Activated T-cell treated with anti-CD3 and anti-CD28 coated beads for 1 hour (primary cell): ENCODE measurements at regions not wholly inside any gene's neighbourhood (a gene's known extent, or its start where the extent isn't known, plus 50 kb on each side); places are given as distances from the start of the nearest gene placed in this dataset.
A peak's percentile ranks its signal among the peaks of the same experiment; 100 is the strongest.

Experiments
- DNase-seq: peaks from one replicate; pipeline ENCODE4 v3.0.0-alpha.2; 2020; ENCODE audit warnings: low read depth

GRCh38 chr16:66315210-66315825 lies 51.2 kb upstream of the CDH5 start:
- DNase-seq: peak; percentile 38

DNA sequence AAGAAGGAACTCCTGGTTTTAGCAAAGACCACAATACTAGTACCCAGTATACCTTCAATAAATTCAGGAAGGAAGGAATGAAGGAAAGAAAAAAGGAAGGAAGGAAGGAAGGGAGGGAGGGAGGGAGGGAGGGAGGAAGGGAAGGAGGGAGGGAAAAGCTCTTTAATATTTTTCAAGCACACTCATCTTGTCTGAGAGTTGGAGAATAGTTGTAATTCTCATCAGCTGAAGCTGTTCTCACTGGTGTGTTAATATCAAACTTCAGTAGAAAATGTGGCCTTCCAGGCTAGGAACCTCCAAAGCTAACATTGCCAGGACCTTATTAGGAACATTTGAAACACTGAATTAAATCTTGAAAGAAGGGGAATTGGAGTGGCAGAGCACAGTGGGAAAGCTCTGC lies 55.2 kb upstream of the CDH5 start:
- no peak for DNase-seq

DNA sequence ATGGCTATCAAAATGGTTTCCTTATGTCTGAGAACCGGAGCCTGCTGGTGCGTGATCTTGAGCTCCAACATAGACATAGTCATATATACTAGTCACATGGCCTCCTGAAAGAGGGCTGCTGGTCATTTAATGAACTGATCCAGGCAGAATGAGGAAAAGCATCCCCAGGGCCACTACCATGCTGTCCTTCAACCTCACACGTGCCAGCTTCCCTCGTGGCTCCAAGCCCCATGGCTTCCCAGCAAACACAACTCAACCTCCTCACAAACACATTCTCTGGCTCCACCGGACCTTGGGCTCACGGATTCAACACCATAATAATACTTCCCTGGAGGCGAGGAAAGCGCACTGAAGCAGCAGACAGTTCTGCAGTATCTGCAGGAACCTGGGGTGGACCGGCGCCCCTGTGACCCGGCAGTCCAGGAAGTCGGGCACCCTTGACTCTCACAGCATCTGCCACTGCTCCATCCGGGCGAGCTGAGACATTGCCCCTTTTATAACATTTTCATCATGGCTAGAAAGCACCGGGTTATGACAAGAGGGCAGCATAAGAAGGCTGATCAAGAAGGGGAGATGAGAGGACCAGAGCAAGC lies 57.2 kb upstream of the CDH5 start:
- DNase-seq: no peak

DNA sequence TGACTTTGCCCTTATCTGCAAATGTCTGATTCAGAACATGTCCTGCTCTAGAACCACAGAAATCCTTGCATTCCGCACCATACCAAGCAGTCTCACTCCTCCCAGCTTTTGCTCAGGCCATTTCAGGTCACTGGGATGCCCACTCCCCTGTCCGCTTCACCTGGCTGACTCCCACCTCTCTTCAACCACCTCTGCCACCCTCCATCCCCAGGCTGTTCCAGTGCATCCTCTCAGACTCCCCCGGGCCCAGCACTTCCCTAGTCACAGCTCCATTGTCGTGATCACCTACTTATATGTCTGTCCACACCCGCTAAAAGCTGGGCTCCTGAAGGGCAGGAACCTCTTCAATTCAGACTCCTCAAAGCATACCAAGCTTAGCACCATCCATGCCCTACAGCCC lies 58.4 kb upstream of the CDH5 start:
- DNase-seq: no peak

- no peak for DNase-seq
These were observed 59.9 kb upstream of the CDH5 start for GRCh38 chr16:66306366-66307150.

GRCh38 chr16:66304961-66305360 lies 61.5 kb upstream of the CDH5 start:
- DNase-seq: no peak

DNA sequence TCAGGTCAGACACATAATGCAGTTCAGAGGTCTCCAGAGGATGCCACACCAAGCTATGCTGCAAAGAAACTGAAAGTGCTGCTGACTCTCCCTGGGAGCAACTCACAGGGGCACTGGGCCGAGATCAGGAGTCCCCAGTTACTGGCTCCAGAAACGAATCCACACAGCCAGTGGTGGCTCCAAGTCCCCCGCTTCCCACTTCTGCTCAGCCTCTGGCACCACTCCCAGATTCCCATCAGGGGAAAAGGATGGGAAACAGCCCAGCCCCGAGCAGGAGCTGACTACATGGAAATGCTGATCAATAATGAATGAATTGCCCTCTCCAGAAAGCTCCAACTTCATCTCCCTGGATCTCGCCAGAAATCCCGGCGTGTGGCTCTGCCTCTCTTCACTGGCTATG lies 62.3 kb upstream of the CDH5 start:
- DNase-seq: no peak

DNA sequence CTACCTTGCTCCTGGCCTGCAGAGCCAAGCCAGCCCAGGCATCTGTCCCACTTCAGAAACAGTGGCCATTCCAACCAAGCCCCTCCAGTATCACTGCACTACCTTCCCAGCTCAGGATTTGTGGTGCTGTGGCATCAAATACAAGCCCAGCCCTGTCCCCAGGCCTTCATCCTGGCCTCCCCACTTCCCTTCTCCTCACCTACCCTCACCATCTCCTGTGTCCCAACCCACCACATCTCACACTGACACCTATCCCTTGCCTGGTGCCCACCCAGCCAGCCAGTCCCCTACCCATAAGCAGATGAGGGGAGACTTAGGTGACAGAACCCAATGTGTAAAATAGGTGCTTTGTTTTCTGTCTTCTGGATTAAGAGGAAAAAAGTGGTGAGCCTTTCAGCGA lies 66.0 kb upstream of the CDH5 start:
- DNase-seq: no peak

- no peak for DNase-seq
These were observed 66.5 kb upstream of the CDH5 start for GRCh38 chr16:66300037-66300436.

GRCh38 chr16:66299349-66299748 lies 67.1 kb upstream of the CDH5 start:
- no peak for DNase-seq

DNA sequence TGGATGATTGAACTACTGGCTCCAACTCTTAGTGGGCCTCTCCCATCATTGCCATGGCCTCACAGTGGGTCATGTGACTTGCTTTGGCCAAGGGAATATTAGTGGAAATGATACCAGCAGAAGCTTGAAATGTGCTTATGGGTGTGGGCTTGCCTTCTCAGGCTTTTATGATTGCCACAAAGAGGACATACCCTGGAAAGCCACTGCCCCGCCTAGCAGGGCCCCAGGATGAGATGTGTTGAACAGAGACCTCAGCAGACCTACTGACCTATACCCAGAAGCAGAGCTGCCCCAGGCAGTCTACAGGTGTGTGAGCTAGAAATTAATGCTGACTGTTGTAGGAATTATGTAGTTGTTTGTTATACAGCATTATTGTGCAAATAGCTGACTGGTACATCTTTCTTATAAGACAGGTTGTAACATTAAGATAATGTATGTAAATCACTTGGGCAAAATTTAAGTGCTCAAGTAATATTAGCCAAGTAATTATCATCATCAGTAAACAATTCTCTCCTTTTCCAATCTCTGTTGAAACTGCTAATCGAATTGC lies 67.8 kb upstream of the CDH5 start:
- DNase-seq: no peak

GRCh38 chr16:66298006-66298405 lies 68.5 kb upstream of the CDH5 start:
- no peak for DNase-seq

GRCh38 chr16:66296591-66296990 lies 69.9 kb upstream of the CDH5 start:
- DNase-seq: no peak

- no peak for DNase-seq
These were observed 70.5 kb upstream of the CDH5 start for GRCh38 chr16:66295761-66296546.

GRCh38 chr16:66295213-66295612 lies 71.3 kb upstream of the CDH5 start:
- DNase-seq: no peak

GRCh38 chr16:66294507-66294906 lies 72.0 kb upstream of the CDH5 start:
- no peak for DNase-seq

DNA sequence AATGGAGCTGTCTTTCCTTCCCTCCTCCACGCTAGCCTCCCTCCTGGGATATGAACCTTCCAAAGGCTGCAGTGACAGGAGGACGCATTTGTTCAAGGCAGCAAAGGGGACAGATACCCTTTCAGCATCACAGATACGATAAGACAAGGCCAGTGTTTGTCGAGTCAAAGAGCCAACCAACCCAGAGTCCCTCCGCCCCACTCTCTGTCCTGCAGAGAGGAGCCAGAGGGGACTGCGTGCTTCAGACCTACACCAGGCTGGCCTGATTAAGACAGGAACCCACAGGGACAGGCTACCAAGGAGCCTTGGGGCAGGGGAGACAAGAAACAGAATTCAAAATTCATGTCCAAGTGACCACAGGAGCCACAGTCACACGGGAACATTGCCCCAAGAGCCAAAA lies 72.6 kb upstream of the CDH5 start:
- DNase-seq: no peak

DNA sequence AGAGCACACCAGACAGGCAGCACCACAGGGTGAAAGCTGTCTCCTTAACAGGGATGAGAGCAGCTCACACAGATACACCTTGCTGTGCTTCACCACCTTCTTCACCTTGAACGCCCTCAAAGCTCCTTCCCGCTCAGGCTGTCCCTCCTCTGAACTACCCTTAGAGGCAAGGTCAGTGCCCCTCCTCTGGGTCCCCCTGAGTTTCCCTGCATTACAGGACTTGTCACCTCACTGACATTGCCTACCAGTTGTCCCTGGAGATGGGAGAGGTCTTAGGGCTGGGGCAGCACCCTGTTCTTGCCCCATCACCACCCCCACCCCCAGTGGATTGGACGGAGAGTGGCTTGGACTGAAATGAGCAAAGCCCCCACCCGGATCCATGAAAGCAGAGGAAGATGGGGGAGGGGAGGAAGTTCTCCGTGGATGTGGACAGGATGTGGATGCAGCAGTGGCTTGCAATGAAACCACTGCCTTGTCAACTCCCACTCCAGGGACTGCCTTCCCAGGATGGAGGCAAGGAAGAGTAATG lies 73.2 kb upstream of the CDH5 start:
- no peak for DNase-seq

DNA sequence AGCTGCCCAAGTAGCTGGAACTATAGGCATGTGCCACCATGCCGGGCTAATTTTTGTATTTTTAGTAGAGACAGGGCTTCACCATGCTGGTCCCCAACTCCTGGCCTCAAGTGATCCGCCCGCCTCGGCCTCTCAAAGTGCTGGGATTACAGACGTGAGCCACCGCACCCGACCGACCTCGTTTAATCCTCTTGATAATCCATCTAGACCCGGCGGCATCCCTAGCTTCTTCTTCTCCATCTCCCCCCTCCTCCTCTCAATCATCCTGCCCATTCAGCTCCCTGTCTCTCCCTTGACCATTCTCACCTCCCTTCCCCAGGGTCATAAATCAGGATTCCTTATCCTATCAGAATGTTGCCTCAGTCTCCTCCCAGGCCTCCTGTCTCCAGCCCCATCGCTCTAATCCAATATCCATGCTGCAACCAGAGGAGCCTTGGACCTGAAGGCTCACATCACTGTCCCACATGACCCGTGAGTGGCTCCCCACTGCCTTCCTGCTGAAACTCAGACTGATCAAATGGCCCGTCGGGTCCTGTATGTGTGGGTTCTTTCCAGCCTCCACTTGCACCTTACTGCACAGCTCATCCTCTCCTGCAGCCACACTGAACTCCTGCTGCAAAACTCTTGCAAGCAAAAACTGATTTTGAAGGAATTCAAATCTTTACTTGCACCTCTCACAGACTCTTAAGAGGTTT lies 74.1 kb upstream of the CDH5 start:
- no peak for DNase-seq

DNA sequence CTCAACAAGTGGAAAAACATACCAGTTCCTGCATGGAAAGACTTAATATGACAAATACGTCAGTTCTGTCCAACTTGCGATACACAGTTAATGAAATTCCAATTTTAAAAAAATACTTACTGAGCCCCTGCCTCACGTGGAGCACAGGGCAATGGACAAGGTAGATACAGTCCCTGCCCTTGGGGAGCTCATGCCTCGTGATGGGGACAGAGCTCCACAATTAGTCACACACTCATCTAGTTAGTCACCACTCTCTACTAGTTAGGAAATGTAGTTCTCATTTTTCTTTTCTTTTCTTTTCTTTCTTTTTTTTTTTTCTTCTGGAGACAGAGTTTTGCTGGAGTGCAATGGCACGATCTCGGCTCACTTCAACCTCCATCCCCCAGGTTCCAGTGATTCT lies 74.7 kb upstream of the CDH5 start:
- DNase-seq: no peak

- DNase-seq: no peak
These were observed 76.1 kb upstream of the CDH5 start for GRCh38 chr16:66290431-66290830.

DNA sequence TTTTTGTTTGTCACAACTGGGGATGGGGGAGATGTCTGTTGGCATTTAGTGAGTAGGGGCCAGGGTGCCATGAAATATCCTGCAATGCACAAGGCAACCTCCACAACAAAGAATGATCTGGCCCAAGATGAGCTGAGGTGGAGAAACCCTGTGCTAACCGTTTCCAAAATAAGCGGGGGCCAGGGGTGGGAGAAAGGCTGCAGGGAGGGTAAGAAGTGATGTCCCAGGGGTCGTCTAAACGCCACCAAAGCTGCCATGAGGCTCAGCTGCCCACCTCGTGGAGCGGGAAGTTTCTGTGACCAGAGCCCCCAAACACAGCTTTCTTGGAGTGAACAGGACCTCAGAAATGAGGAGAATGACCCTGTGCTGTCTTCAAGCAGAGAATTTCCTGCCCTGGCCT lies 76.5 kb upstream of the CDH5 start:
- DNase-seq: no peak
